ENCODE measurements at regions not wholly inside any gene's neighbourhood (a gene's known extent, or its start where the extent isn't known, plus 50 kb on each side); places are given as distances from the start of the nearest gene placed in this dataset.
A peak's percentile ranks its signal among the peaks of the same experiment; 100 is the strongest.
"Not testable (repeated sequence)": the region's sequence is repeated elsewhere in the genome, so short reads cannot be mapped to it uniquely, and the experiment has no call there.

GRCh38 chr2:185526161-185526560, 212.4 kb upstream of the FSIP2 start:
- FAIRE-seq: no peak

- FAIRE-seq: no peak
Observed at GRCh38 chr2:185531721-185532120, 206.9 kb upstream of the FSIP2 start.

GRCh38 chr2:185537689-185538088, 200.9 kb upstream of the FSIP2 start:
- no peak for FAIRE-seq

GRCh38 chr2:185567196-185567595, 171.4 kb upstream of the FSIP2 start:
- no peak for FAIRE-seq

GRCh38 chr2:185567940-185568339, 170.7 kb upstream of the FSIP2 start:
- no peak for FAIRE-seq

GRCh38 chr2:185578322-185578721, 160.3 kb upstream of the FSIP2 start:
- no peak for FAIRE-seq

GRCh38 chr2:185583058-185583816, 155.4 kb upstream of the FSIP2 start:
- no peak for FAIRE-seq

GRCh38 chr2:185585165-185585564, 153.4 kb upstream of the FSIP2 start:
- not testable (repeated sequence) for FAIRE-seq

- not testable (repeated sequence) for FAIRE-seq
Observed at GRCh38 chr2:185591276-185591675, 147.3 kb upstream of the FSIP2 start.

- no peak for FAIRE-seq
Observed at GRCh38 chr2:185607945-185608344, 130.7 kb upstream of the FSIP2 start.

GRCh38 chr2:185608799-185609198, 129.8 kb upstream of the FSIP2 start:
- peak; percentile 76 for FAIRE-seq

GRCh38 chr2:185610301-185610700, 128.3 kb upstream of the FSIP2 start:
- no peak for FAIRE-seq

GRCh38 chr2:185618625-185619024, 120.0 kb upstream of the FSIP2 start:
- no peak for FAIRE-seq

- FAIRE-seq: no peak
Observed at GRCh38 chr2:185625604-185626003, 113.0 kb upstream of the FSIP2 start.

GRCh38 chr2:185628985-185629384, 109.6 kb upstream of the FSIP2 start:
- no peak for FAIRE-seq

GRCh38 chr2:185633621-185634020, 105.0 kb upstream of the FSIP2 start:
- no peak for FAIRE-seq

- no peak for FAIRE-seq
Observed at GRCh38 chr2:185638771-185639170, 99.8 kb upstream of the FSIP2 start.

- no peak for FAIRE-seq
Observed at GRCh38 chr2:185640588-185640987, 98.0 kb upstream of the FSIP2 start.

- FAIRE-seq: no peak
Observed at GRCh38 chr2:185643434-185643833, 95.2 kb upstream of the FSIP2 start.

- no peak for FAIRE-seq
Observed at GRCh38 chr2:185644828-185645227, 93.8 kb upstream of the FSIP2 start.

GRCh38 chr2:185645529-185645928, 93.1 kb upstream of the FSIP2 start:
- no peak for FAIRE-seq

- no peak for FAIRE-seq
Observed at GRCh38 chr2:185658750-185659149, 79.9 kb upstream of the FSIP2 start.

- no peak for FAIRE-seq
Observed at GRCh38 chr2:185663811-185664210, 74.8 kb upstream of the FSIP2 start.

GRCh38 chr2:185664384-185664783, 74.2 kb upstream of the FSIP2 start:
- no peak for FAIRE-seq

GRCh38 chr2:185665251-185665814, 73.3 kb upstream of the FSIP2 start:
- no peak for FAIRE-seq

All from A204.1 (cell line).